ENCODE measurements at regions not wholly inside any gene's neighbourhood (a gene's known extent, or its start where the extent isn't known, plus 50 kb on each side); places are given as distances from the start of the nearest gene placed in this dataset.
"Not testable (repeated sequence)": the region's sequence is repeated elsewhere in the genome, so short reads cannot be mapped to it uniquely, and the experiment has no call there.

DNA sequence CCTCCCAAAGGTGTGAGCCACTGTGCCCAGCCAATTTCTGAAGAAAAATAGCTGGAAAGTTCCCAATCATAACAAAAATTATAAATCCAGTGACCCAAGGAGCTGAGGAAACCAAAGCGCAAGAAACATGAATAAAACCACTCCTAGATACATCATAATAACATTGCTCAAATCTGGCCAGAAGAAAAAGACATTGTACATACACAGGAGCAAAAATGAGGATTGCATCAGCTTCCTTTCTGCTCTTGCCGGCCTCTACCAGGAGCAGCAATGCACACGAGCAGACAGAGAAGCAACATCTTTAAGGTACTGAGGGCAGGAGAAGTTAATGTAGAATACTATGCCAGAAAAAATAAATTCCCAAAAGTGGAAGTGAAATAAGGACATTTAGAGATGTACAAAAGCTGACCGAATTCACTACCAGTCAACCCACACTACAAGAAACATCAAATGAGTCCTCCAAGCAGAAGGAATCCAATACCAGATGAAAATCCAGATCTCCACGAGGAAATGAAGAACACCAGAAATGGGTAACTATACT, 127.0 kb upstream of the NBPF11 start:
- DNase-seq, result not testable (repeated sequence)

DNA sequence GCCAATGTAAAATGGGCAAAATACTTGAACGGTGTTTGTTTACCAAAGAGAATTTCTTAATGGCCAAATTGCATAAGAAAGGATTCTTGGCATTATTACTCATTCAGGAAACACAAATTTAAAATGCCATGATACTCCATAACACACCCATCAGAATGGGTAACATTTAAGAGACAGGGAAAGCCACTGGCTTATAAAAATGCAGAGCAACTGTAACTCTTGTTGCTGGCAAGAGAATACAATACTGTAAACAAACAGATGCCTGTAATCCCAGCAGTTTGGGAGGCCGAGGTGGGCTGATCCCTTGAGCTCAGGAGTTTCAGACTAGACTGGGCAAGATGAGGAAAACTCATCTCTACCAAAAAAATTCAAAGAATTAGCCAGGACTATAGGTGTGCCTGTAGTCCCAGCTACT, 125.8 kb upstream of the NBPF11 start:
- not testable (repeated sequence) for DNase-seq

GRCh38 chr1:148267066-148267465, 115.0 kb upstream of the NBPF11 start:
- not testable (repeated sequence) for DNase-seq

- peak in 6 of 56 donors; percentile 0 to 19 (median 8) for DNase-seq
Measured at GRCh38 chr1:148264374-148265276, 112.5 kb upstream of the NBPF11 start.

DNA sequence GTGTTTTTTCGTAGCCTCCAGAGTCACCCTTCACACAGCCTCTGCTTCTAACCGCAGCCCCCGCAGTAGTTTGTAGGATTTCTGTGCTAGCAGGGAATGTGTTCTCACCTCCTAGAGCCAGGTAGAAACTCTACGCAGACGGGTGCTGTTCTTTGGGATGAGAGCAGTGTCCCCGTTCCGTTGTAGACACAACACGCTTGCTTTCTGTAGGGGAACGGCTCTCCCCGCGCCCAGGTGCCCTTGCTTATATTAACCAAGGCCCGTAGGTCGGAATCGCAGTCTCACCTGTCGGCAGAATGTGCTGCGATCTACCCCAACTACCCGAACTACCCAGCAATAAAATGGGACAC, 111.8 kb upstream of the NBPF11 start:
- DNase-seq, result no peak

DNA sequence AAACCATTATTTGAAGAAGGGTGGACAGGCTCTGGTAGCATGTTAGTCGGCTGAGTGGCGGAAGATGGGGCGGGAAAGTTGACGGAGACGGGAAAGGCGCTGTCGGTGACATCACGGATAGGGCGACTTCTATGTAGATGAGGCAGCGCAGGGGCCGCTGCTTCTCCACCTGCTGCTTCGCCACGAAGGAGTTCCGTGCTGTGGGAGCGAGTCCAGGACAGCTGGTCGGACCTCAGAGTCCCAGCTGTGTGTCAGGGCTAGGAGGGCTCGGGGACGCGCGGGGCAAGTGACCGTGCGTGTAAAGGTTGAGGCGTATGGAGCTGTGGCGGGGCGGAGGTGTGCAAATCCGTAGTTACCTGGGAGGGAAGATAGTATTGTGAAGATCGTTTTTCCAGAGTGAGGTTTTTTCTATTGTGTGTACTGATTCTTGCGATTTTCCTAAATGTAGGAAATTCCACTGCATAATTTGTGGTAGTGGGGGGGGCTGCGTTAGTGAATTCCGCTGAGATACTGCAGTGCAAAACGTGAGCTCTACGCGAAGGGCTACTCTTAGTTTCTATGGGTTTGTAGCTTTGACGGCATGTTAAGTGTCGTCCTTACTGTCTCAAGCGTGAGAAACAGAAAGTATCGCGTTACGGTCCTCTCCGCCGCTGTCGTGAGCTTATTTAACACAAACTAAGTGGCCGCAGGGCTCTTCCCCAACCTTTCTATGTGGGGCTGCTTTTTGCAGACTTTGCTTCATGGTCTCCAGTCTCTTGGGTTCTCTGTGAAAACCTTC, 111.2 kb upstream of the NBPF11 start:
- DNase-seq, result peak in 34 of 56 donors; percentile 4 to 66 (median 30)

DNA sequence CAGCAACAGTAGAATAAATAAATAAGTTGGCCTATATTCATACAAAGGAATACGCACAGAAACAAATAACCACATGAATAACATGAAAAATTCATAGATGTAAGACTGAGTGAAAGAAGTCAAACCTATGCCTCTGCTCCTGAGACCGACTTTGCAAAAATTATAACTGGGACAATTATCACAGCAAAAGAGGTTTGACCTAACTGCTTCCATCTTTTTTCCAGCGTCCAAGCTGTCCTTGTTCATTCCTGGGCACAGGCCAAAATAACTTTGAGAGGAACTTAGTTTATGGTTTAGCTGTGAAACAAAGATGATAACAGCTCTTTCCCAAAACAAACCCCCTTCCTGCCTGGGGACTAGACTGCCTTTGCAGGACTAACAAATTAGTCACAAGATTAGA, 109.6 kb upstream of the NBPF11 start:
- not testable (repeated sequence) for DNase-seq

DNA sequence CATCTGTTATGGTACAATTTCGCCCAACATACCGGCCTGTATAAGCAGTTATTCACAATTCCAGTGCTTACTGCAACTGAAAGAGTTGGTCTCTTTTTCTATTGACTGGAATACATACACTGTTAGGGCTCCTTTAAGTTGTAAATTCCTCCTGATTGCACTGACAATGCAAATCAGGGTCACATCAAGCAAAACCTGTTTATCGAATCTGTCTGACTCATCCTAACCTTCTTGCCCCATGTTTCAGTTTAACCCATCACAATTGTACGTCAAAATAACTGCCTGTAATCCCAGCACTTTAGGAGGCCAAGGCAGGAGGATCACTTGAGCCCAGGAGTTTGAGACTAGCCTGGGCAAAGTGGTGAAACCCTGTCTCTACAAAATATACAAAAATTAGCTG, 105.8 kb upstream of the NBPF11 start:
- DNase-seq, result not testable (repeated sequence)

DNA sequence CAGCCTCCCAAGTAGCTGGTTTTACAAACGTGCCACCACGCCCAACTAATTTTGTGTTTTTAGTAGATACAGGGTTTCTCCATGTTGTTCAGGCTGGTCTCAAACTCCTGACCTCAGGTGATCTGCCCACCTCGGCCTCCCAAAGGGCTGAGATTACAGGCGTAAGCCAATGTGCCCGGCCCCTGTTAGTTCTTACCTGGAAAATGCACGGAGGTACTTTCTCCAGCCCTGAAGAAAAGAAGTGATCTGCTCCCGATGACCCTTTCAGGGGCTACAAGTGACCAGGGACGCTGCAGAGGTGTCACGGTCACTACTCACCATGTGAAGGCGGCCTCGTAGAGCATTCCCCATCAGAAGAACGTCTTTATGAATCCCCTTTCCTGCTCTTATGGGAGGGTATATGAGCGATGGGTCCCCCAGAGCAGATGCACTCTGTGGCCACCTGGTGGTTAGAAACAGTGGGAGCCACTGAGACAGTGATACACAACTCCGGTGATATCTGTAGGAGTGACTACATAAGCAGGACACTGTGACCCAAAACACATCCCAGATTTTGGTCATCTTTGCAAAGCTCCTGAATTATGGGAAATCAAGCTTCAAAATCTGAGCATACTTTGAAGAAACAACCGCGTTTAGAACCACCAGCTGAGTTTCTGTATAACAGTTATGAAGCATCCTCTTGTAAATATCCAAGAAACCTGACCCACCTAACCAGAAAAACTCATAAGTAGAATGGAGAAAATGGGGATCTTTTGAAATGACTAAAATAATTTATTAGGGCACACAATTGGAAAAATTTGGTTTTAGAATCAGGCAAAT, 102.7 kb upstream of the NBPF11 start:
- DNase-seq, result peak in 6 of 56 donors; percentile 0 to 25 (median 4)

GRCh38 chr1:148253808-148254207, 101.7 kb upstream of the NBPF11 start:
- not testable (repeated sequence) for DNase-seq

DNA sequence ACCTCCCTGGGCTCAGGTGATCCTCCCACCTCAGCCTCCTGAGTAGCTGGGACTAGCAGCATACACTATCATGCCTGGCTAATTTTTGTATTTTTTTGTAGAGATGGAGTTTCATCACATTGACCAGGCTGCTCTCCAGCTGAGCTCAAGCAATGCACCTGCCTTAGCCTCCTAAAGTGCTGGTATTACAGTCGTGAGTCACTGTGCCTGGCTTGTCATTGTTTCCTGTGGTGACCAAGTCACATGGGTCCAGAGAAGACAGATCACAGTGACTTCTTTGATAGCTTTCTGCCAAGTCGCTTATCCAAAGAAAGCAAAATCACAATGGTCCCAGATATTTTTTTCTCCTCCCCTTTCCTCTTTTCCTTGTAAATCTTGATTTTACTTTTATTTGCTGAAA, 96.7 kb upstream of the NBPF11 start:
- not testable (repeated sequence) for DNase-seq

DNA sequence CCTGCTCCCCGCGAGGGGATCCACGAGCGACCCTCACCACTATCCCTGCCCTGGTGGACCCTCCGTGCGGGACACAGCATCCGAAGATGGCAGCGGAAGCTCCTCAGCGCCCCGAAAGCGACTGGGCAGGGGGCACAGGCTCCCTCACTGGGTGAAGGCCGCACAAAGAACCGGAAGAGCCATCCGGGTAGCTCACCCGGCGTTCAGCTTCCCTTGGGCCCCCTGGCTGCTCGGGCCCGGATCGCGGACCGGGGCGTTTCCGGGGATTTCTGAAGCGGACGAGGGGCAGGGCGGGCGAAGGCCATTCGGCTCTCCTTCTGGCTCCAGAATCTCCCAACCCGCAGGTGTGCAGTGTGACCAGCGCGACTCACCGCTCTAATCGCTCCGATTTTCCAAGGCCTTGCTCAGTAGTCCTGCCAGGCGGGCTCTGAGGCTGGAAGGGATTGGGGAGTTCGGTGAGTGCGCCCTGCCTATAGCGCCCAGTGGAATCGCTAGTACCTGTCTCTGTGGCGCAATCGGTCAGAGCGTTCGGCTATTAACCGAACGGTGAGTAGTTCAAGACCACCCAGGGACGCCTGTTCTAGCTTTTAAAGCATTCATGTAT, 94.3 kb upstream of the NBPF11 start:
- DNase-seq, result not testable (repeated sequence)

- not testable (repeated sequence) for DNase-seq
Measured at GRCh38 chr1:148245843-148246242, 93.8 kb upstream of the NBPF11 start.

- DNase-seq, result not testable (repeated sequence)
Measured at GRCh38 chr1:148245443-148245842, 93.4 kb upstream of the NBPF11 start.

DNA sequence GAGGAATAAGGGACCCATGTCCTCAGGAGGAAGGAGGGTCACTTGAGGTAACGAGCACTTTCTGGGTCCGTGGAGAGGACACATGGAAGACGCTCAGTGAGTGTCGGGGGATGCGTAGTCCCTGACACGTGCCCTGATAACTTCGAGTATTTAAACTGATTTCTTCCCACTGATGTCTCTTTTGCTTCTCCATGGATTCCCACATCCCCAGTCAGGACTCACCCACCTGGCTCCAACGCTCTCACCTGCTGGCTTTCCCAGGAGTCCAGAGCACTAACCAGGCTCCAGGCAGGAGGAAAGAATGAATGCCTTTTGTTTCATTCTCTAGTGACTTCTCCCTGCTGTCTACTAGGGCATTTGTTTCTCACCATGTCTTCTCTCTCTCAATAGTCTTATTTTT, 81.2 kb upstream of the NBPF11 start:
- not testable (repeated sequence) for DNase-seq

DNA sequence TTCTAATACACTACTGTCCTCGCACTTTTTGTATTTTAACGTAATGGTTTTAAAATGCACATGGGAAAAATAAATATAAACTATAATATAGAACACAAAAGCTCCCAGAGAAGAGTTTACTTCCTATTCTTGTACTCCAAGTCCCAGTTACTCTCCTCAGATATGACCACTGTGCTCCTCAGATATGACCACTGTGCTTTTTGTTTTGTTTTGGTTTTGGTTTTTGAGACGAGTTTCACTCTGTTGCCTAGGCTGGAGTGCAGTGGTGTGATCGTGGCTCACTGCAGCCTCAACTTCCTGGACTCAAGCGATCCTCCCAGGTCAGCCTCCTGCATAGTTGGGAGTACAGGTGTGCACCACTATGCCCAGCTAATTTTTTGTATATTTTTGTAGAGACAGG, 76.8 kb upstream of the NBPF11 start:
- not testable (repeated sequence) for DNase-seq

DNA sequence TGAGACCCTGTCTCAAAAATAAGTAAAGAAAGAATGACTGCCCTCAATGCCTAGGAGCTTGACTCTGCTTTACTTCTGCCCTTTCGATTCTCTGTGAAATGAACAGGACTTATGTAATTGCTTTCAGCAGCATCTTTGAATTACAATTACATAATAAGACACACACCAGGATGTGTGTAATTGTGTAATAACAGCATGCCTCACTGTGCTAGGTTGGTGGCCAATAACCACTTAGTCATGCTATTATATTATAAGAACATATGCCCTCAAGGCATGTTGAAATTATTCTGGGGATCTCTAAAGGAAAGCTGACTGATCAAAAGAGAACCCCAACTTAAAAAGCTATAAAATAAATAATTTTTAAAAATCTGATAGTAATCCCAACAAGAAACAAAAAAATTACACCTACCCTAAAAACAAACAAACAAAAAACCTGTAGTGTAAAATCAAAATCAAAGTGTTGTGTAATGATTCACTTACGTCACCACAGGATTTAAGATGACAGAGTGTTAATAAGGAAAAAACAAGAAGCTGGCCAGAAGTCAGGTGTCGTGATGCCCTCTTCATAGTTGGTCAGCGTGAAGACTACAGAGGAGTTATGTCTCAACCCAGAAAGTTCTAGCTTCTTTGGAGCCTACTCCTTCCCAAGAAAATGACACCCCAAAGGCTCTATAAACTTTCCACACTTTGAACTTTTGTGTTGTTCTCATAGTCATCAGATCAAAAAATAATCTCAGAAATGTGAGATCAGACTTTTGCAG, 70.5 kb upstream of the NBPF11 start:
- DNase-seq, result not testable (repeated sequence)

DNA sequence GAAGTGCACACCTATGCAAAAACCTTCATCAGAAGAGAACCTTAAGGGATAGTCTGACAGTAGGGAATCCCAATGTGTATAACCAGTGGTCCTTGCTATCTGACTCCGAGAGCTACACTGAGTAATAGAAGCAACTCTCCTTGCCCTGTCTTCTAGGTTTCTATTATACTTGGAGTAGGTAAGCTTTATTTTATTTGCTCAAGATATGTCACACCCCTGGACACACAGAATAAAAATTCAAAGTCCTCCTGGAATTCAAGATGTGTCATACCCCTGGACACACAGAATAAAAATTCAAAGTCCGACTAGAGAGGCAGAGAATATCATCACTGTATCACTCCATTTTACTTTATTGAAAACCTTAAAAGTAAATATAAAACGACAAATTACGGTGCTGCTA, 69.5 kb upstream of the NBPF11 start:
- not testable (repeated sequence) for DNase-seq

DNA sequence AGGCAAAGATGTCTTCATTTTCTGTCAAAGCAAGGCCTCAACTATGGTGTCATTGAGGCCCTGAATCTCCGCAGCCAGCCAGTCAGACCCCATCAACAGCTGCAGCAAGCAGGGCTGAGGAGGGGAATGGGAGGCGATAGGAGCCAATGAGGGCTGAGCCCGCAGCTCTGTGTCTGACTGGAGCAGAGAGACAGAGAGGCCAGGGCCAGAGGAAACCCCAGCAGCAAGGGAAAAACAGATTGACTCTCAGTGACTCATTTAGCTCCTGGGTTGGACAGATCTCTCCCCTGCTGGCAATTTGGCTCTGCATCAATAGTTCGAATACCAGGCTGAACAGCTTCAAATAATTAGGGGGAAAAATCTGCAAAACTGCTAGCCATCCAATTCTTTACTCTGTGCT, 67.1 kb upstream of the NBPF11 start:
- not testable (repeated sequence) for DNase-seq

- not testable (repeated sequence) for DNase-seq
Measured at GRCh38 chr1:148211191-148211590, 59.1 kb upstream of the NBPF11 start.

Measured in amygdala (tissue), 56 donors.